H1 (cell line): ENCODE measurements at regions not wholly inside any gene's neighbourhood (a gene's known extent, or its start where the extent isn't known, plus 50 kb on each side); places are given as distances from the start of the nearest gene placed in this dataset.

Experiments used
- CTCF ChIA-PET: fragments of 300-600 bp; sonication (Branson Sonifier 250); formaldehyde crosslinking; loops from one replicate; lab custom pipeline; 2021; ENCODE audit not compliant: partially characterized antibody; lab: Charles Lee
- POLR2A ChIA-PET: fragments of 300-600 bp; sonication (Branson Sonifier 250); formaldehyde crosslinking; loops from one replicate; lab custom pipeline; 2021; ENCODE audit warnings: inconsistent platforms; ENCODE audit not compliant: partially characterized antibody; lab: Charles Lee
- DNase-seq, 2 experiments: peaks; one replicate each; pipeline versions ENCODE4 v3.0.0 to v3.0.0-alpha.2; 2010 to 2022; ENCODE audit warnings: low spot score in 2 of 2, low read depth in 1 of 2, mixed read lengths in 1 of 2
- FAIRE-seq: peaks from 2 replicates; lab custom pipeline; 2011; peaks lifted over from hg19 to GRCh38; lab: Jason Lieb, UNC
- H2AFZ ChIP-seq: 2 replicates; pipeline ENCODE4 v1.8.1; 2012; ENCODE audit warnings: low read length, inconsistent platforms
- H2AK5ac ChIP-seq: 2 replicates; pipeline ENCODE4 v1.6.1; 2013; ENCODE audit warnings: low read depth, low read length
- H2BK120ac ChIP-seq: replicated peaks from 2 replicates; pipeline ENCODE3; 2013; ENCODE audit warnings: low read depth, low read length, inconsistent platforms
- H2BK12ac ChIP-seq: 2 replicates; pipeline ENCODE4 v1.6.1; 2013; ENCODE audit warnings: low read depth, low read length
- H2BK15ac ChIP-seq: 2 replicates; pipeline ENCODE4 v1.6.1; 2013; ENCODE audit warnings: low read length
- H2BK20ac ChIP-seq: 2 replicates; pipeline ENCODE4 v1.6.1; 2013; ENCODE audit warnings: low read length
- H2BK5ac ChIP-seq: 2 replicates; pipeline ENCODE4 v1.6.1; 2013; ENCODE audit warnings: low read depth, low read length
- H3K14ac ChIP-seq: 2 replicates; pipeline ENCODE4 v1.6.1; 2013; ENCODE audit warnings: inconsistent platforms; ENCODE audit not compliant: insufficient read length
- H3K18ac ChIP-seq: 2 replicates; pipeline ENCODE4 v1.6.1; 2013; ENCODE audit warnings: low read length; ENCODE audit errors: extremely low read depth
- H3K23ac ChIP-seq: 2 replicates; pipeline ENCODE4 v1.6.1; 2013; ENCODE audit warnings: inconsistent platforms; ENCODE audit not compliant: insufficient read length
- H3K23me2 ChIP-seq: 2 replicates; pipeline ENCODE4 v1.6.1; 2013; ENCODE audit warnings: low read depth, low read length
- H3K27ac ChIP-seq: 2 replicates; pipeline ENCODE4 v1.6.1; 2011; ENCODE audit warnings: low read depth, low read length, inconsistent platforms
- H3K27me3 ChIP-seq, 4 experiments: replicated peaks in 1 of 4; 1 replicate in 1 of 4; 2 replicates in 3 of 4; pipeline versions ENCODE4 v1.6.1 to v1.8.1; 2011 to 2013; ENCODE audit warnings: low read length in 3 of 4, mild to moderate bottlenecking in 3 of 4, inconsistent platforms in 2 of 4, mixed read lengths in 2 of 4, moderate library complexity in 1 of 4; ENCODE audit not compliant: control insufficient read depth in 3 of 4, insufficient read depth in 3 of 4; ENCODE audit errors: extremely low read depth in 1 of 4
- H3K36me3 ChIP-seq, 4 experiments: 2 replicates each; pipeline versions ENCODE4 v1.6.1 to v1.8.1; 2011 to 2013; ENCODE audit warnings: mild to moderate bottlenecking in 4 of 4, low read length in 3 of 4, moderate library complexity in 2 of 4, control low read depth in 1 of 4, inconsistent platforms in 1 of 4; ENCODE audit not compliant: insufficient read depth in 4 of 4, control insufficient read depth in 2 of 4
- H3K4ac ChIP-seq: replicated peaks from 2 replicates; pipeline ENCODE3; 2013; ENCODE audit warnings: low read length, low read depth, mixed read lengths, inconsistent platforms; ENCODE audit not compliant: insufficient read length
- H3K4me1 ChIP-seq, 4 experiments: replicated peaks in 1 of 4; 1 replicate in 1 of 4; 2 replicates in 3 of 4; pipeline versions ENCODE4 v1.6.1 to v1.8.1; 2011 to 2013; ENCODE audit warnings: low read length in 3 of 4, inconsistent platforms in 2 of 4, mixed read lengths in 1 of 4; ENCODE audit not compliant: insufficient read depth in 4 of 4, control insufficient read depth in 3 of 4
- H3K4me2 ChIP-seq, 2 experiments: 2 replicates each; pipeline versions ENCODE4 v1.6.1 to v1.8.1; 2011 to 2013; ENCODE audit warnings: low read depth in 2 of 2, low read length in 2 of 2, control low read depth in 1 of 2, inconsistent platforms in 1 of 2, mild to moderate bottlenecking in 1 of 2; ENCODE audit not compliant: insufficient read depth in 1 of 2
- H3K4me3 ChIP-seq, 4 experiments: fragments of 200-600, 300-600 bp in 1 of 4; sonication (generic), shearing (Covaris generic), sonication (Bioruptor Twin) in 1 of 4; 2 replicates each; pipeline versions ENCODE4 v1.5.1 to v1.8.1; 2011 to 2016; ENCODE audit warnings: low read length in 4 of 4, low read depth in 3 of 4, control low read depth in 2 of 4, inconsistent platforms in 2 of 4, mild to moderate bottlenecking in 2 of 4, mixed read lengths in 1 of 4, moderate library complexity in 1 of 4; ENCODE audit not compliant: insufficient read depth in 2 of 4; ENCODE audit errors: extremely low read depth in 1 of 4
- H3K56ac ChIP-seq: replicated peaks from 2 replicates; pipeline ENCODE3; 2013; ENCODE audit warnings: low read depth, mild to moderate bottlenecking, mixed read lengths, low read length, inconsistent platforms; ENCODE audit not compliant: insufficient read length
- H3K79me1 ChIP-seq: 2 replicates; pipeline ENCODE4 v1.6.1; 2013; ENCODE audit warnings: low read depth, low read length, control low read depth
- H3K79me2 ChIP-seq, 2 experiments: 2 replicates each; pipeline versions ENCODE4 v1.6.1 to v1.8.1; 2012 to 2013; ENCODE audit warnings: low read length in 2 of 2, mild to moderate bottlenecking in 2 of 2, inconsistent platforms in 1 of 2; ENCODE audit not compliant: insufficient read depth in 2 of 2, control insufficient read depth in 1 of 2
- H3K9ac ChIP-seq, 4 experiments: replicated peaks in 1 of 4; 1 replicate in 1 of 4; 2 replicates in 3 of 4; pipeline versions ENCODE4 v1.6.1 to v1.8.1; 2011 to 2013; ENCODE audit warnings: low read depth in 3 of 4, low read length in 3 of 4, control low read depth in 2 of 4, mild to moderate bottlenecking in 2 of 4, moderate library complexity in 2 of 4, inconsistent platforms in 1 of 4; ENCODE audit errors: extremely low read depth in 1 of 4
- H3K9me3 ChIP-seq, 2 experiments: 2 replicates each; pipeline versions ENCODE4 v1.6.1 to v1.8.1; 2012 to 2013; ENCODE audit warnings: mild to moderate bottlenecking in 2 of 2, moderate library complexity in 2 of 2, control low read depth in 1 of 2, inconsistent platforms in 1 of 2, low read depth in 1 of 2, low read length in 1 of 2, mixed read lengths in 1 of 2; ENCODE audit not compliant: insufficient read depth in 2 of 2
- H4K20me1 ChIP-seq, 2 experiments: replicated peaks in 1 of 2; 2 replicates each; pipeline versions ENCODE3 to v1.8.1; 2011 to 2013; ENCODE audit warnings: inconsistent platforms in 2 of 2, low read length in 2 of 2, mild to moderate bottlenecking in 1 of 2; ENCODE audit not compliant: insufficient read depth in 2 of 2, control insufficient read depth in 1 of 2
- H4K5ac ChIP-seq: 2 replicates; pipeline ENCODE4 v1.6.1; 2013; ENCODE audit warnings: low read length, low read depth, mixed read lengths, inconsistent platforms; ENCODE audit not compliant: insufficient read length
- H4K8ac ChIP-seq: 2 replicates; pipeline ENCODE4 v1.8.0; 2013; ENCODE audit warnings: mild to moderate bottlenecking, moderate library complexity, low read length, inconsistent platforms; ENCODE audit not compliant: insufficient read depth; ENCODE audit errors: extremely low read depth
- H4K91ac ChIP-seq: replicated peaks from 2 replicates; pipeline ENCODE3; 2013; ENCODE audit warnings: low read length, mixed read lengths, inconsistent platforms; ENCODE audit not compliant: insufficient read length
- ATF2 ChIP-seq: IDR thresholded peaks from 2 replicates; pipeline ENCODE4 v1.6.1; 2012; ENCODE audit warnings: low read length, inconsistent platforms
- CTBP2 ChIP-seq: IDR thresholded peaks from 2 replicates; pipeline ENCODE4 v1.7.0; 2011; ENCODE audit warnings: borderline replicate concordance, mild to moderate bottlenecking, moderate library complexity, mixed read lengths, low read length; ENCODE audit not compliant: insufficient read depth, insufficient read length
- RNF2 ChIP-seq: fragments of 200-900, 300-1000 bp; sonication (generic); IDR thresholded peaks from 2 replicates; pipeline ENCODE4 v1.7.1; 2016; ENCODE audit warnings: borderline replicate concordance, low read depth, mild to moderate bottlenecking, antibody characterized with exemption, low read length; ENCODE audit not compliant: poor library complexity, severe bottlenecking; ENCODE audit errors: missing control alignments
- RXRA ChIP-seq: IDR thresholded peaks from 2 replicates; pipeline ENCODE4 v1.6.1; 2011; ENCODE audit warnings: low read depth, mild to moderate bottlenecking, low read length, moderate library complexity; ENCODE audit not compliant: insufficient read depth
- WGBS, 2 experiments: shearing (Covaris generic) in 1 of 2; methylation state at CpG; one replicate each; pipeline versions ENCODE4 v1.1.6 to v1.1.7; 2013 to 2015; ENCODE audit warnings: low lambda C conversion rate in 2 of 2, mixed read lengths in 2 of 2, inconsistent platforms in 1 of 2, low coverage in 1 of 2, missing lambda C conversion rate in 1 of 2; ENCODE audit not compliant: insufficient replicate concordance in 2 of 2, insufficient coverage in 1 of 2, insufficient read length in 1 of 2; ENCODE audit errors: extremely low coverage in 1 of 2, missing lambda C conversion rate in 1 of 2; 5-methylcytosine and 5-hydroxymethylcytosine counted together

- no peaks in the 10 kb centered on the region for H3K79me1 ChIP-seq
- H3K23me2 ChIP-seq, result no peaks in the 10 kb centered on the region
- no peak overlapping the region for H4K8ac ChIP-seq
- peaks cover 3 to 10% (median 5%) of the 10 kb centered on the region in 4 experiments; a peak in 5 of 7 replicates for H3K4me1 ChIP-seq
- FAIRE-seq (no peak), DNase-seq (no peak)
- H3K18ac ChIP-seq, result no peak overlapping the region
- H2BK5ac ChIP-seq, result no peak overlapping the region
- no peak overlapping the region for H3K4me3 ChIP-seq
- no peak overlapping the region for H4K5ac ChIP-seq
- ChIA-PET POLR2A (no interaction called here), CTCF (interaction anchor here (0.8 to 2.6 kb wide), 3 partner anchors 12 to 17 kb away, joined by 4 to 15 read pairs (median 10); no protein-coding TSS in a partner anchor)
- H3K79me2 ChIP-seq, result no peaks in the 10 kb centered on the region
- H2BK15ac ChIP-seq, result no peak overlapping the region
- H4K20me1 ChIP-seq, result no peaks in the 10 kb centered on the region
- no peaks in the 10 kb centered on the region for H3K27me3 ChIP-seq
- no peak overlapping the region for H3K27ac ChIP-seq
- H4K91ac ChIP-seq, result no peak overlapping the region
- no peak overlapping the region for H2BK12ac ChIP-seq
- H3K9ac ChIP-seq, result no peak overlapping the region
- H3K36me3 ChIP-seq, result no peaks in the 10 kb centered on the region
- H2AK5ac ChIP-seq, result no peak overlapping the region
- H2BK20ac ChIP-seq, result no peak overlapping the region
- H3K4ac ChIP-seq, result no peak overlapping the region
- no peak overlapping the region for H3K23ac ChIP-seq
- TF ChIP-seq RXRA (no peak), RNF2 (no peak), ATF2 (no peak), CTBP2 (no peak)
- H2BK120ac ChIP-seq, result no peak overlapping the region
- H3K4me2 ChIP-seq, result no peak overlapping the region
- H3K56ac ChIP-seq, result no peak overlapping the region
- WGBS, 2 experiments, result 97% methylated on average over 4 of the region's 4 CpGs; no CpG with 5 or more reads in 1 of the 2 experiments
- no peak overlapping the region for H3K14ac ChIP-seq
- no peak overlapping the region for H2AFZ ChIP-seq
- H3K9me3 ChIP-seq, result no peaks in the 10 kb centered on the region
These were observed 317.9 kb upstream of the NFE2L3 start for GRCh38 chr7:25834050-25834449.
